Glomerular endothelial cell (primary cell): ENCODE measurements at regions not wholly inside any gene's neighbourhood (a gene's known extent, or its start where the extent isn't known, plus 50 kb on each side); places are given as distances from the start of the nearest gene placed in this dataset.

Experiments used
- DNase-seq: peaks from one replicate; pipeline ENCODE4 v3.0.0-alpha.2; 2011; ENCODE audit warnings: low read depth, low spot score; ENCODE audit errors: extremely low read depth

DNA sequence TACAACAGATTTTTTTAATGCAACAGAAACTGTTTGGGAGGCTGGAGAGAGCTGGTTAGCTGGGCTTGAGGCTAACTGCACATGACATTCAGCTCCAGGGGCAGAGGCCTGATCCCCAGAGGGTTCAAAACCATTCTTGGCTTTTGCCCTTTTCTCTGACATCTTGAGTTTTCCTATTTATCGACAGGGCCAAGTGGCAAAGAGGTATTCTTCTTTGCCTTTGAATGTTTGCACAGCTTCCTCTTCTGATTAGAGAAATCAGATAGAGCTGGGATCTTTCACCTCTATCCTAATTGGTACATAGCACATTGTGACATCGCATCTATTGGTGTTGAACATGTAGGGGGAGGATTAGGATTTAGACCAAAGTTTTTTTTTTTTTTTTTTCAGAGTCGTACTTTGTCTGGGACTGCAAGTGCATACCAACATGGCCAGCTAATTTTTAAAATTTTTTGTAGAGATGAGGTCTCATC is 143.7 kb downstream of the ACTBL2 start:
- DNase-seq = no peak

DNA sequence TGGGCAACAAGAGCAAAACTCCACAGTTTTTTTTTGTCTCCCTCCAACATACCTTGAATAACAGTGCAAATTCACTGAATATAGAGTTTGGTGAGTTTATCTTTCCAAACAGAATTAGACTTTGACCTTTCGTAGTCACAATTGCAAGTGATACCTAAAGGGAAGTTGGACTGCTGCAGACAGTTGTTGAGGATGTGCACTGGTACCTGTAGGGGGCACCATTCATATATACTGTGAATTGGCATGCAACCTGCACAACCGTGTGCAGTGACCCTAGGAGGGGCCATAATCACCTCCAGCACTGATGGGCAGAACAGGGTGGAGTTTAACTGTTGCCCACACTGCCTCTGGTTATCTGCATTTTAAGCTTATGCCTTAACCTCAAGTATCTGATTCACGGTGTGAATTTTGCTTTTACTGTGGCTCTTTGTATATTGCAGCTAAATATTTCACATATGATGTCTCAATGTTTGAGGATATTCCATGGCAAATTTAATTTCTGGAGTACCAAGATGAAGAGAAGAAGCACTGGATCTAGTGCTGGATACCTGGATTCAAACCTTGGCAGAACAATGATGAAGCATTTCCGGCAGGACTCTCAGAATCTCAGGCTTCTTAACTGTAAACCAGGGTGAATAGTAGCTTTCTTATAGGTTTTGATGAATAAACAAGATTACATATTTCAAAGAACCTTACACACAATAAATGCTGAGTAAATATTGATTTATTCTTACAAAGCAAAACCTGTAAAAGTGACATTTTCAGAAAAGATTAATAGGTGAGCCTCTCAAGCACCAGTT is 144.3 kb downstream of the ACTBL2 start:
- DNase-seq = no peak

DNA sequence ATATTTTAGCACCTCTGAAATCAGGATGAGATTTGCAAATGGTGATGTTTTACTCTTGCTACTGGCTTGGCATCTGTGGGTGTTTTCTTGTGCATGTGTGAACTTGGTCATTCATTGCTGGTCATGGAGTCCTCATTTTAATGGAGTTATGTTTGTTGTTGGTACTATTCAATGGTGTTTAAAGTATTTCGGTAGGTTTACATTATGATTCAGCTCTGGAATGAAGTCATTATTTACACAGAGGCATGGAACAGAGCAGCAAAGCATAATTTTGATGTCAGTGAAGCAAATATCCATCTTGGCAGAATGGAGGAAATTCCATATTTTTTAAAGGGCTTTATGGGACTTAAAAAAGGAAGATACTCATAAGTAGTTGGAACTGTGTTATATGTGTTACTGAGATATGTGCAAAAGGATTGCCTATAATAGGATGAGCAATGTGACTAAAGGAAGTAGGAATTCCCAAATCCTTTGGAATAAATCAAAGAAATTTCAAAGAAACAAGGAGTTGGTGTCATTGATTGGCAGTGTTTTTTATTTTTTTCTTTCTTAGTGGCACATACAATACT is 147.4 kb downstream of the ACTBL2 start:
- DNase-seq = no peak

DNA sequence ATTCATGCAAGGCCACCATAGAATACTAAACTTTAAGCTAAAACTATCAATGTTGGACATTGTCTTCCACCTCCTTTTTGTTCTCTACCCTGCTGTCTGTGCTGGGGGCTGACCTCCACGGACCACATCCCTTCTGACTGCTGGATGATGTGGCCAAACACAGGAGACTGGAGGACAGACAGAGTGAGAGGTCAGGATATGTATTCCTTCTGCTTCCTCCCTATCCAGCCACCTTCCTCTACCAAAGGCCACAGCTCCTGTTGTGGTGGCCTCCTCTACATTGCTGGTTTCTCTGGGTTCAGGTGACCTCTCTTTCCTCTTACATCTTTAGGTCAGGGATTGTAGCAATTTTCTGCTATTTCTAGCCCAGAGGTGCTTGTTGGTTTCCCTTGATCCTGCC is 148.1 kb downstream of the ACTBL2 start:
- DNase-seq = no peak

DNA sequence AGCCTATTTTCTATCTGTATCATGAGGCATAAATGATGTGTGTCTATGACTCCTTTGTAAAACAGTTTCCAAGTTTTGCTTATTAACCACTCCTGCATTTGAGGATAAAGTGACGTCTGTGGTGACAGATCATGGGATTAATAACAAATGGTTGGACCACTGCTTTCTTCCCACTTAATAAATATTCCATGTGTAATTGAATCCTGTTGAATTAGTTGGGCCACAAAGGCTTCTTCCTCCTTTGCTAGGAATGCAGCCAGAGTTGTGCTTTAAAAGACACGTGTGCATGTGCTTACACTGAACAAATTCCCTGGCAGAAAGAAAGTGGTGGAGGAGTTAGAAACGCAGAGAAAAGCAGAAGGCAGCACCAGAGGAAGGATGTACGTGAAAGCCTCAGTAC is 150.2 kb downstream of the ACTBL2 start:
- no peak for DNase-seq

DNA sequence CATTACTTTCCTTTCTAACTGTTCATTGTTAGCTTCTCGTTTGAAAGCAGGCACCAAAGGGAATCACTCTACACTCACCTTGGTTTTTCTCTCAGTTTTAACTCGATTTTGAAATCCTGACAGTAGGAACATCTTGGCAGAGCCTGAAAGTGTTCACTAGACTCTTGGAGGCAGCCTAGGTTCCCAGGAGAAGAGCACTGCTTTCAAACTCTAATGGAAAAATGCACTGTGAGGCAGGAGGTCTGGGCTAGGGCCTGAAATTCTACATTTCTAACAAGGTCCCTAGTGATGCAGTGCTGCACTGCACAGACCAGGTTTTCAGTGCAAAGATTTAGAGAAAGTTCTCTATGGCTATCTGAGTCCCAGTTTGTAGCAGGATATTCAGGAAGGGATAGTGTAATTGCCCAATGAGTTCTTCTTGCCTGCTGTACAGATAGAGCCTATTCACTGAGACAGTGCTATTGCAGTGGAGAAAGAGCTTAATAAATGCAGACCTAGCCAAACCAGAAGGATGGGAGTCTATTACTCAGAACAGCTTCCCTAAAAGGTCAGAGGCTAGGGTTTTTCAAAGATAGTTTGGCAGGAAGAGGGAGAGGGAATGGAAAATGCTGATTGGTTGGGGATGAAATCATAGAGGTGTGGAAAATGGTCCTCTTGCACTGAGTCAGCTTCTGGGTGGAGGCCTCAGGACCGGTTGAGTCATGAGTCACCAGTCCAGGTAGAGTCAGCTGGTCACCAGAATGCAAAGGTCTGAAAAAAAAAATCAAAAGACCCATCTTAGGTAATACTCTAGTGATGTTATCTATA is 153.9 kb downstream of the GPBP1 start:
- DNase-seq = no peak

DNA sequence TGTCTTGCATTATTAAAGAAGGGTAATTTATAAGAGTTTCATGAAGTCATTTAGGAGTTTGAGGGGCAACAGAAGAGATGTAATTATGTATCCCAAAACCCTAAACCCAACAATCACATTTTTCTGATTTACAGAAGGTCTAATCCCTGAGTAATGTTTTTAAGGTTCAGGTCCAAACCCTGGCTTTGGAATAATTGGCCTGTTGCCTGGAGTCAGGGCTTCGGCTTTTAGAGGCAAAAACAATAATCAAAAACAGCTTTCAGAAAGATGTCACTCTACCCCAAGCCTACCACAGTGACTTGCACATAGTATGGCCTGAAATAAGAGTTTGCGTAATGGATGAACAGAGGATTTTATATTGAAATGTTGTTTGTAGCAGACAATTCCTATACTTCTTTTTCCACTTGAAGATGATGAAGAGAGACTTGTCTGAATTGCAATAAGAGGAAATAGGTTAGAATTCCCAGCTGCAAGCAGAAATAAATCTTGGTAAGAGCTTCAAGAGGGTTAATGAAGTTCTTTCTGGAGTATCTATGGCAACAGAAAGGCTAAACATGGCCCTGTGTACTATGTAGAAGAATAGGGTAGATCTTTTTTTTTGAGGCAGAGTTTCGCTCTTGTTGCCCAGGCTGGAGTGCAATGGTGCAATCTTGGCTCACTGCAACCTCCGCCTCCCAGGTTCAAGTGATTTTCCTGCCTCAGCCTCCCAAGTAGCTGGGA is 152.0 kb downstream of the GPBP1 start:
- DNase-seq = no peak

DNA sequence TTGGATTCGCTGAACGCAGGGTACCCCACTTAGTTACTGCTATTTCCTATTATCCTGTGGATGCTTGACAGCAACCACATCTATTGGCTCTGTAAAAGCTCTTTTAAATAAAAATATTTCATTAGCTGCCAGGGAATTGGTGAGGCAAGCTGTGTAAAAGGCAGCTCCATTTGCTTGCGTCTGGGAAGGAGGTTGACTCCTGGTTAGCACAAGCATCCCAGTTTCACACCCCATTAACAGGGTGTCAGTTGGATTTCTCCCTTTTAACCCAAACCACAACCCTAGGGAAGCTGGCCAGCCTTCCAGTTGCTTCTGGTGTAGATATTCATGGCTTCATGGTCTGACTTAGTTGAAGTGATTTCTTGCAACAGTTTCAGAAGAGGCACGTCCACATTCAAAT is 151.0 kb downstream of the GPBP1 start:
- no peak for DNase-seq

DNA sequence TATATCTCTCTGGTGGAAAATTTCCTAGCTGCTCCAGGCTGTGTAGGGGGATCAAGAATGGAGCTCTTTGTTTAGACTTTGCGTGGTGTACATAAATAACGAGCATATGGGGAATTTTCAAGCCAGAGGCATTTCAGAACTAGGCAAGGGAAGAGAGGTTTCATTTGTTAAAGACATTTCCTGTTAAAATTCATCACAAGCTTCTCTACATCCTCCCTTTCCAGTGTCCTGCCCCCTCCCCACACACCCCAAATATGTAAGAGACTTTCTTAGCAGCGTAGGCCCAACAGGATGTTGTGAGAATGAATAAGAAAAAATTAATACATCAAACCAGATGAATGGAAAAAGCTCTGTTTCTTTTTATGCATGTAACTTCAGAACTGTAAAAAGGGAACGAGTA is 150.3 kb downstream of the GPBP1 start:
- no peak for DNase-seq

DNA sequence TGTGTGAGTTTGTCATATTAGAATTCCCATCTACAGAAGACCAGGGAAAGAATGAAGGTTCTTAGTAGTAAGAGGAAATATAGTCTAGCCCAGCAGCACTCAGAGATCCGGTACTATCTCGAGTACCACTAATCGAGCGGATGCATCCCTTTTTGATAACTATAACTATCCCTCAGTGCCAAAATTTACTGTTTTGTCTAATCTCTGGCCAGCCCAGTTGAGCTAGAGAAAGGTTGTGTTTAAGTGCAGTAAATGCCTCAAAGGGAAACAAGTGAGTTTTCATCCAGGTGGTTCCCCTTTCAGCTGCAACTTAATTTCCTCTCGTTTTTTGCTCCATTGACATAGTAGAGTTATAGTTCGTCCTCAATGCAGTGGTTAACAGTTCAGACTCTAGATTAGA is 146.7 kb downstream of the GPBP1 start:
- DNase-seq = no peak

DNA sequence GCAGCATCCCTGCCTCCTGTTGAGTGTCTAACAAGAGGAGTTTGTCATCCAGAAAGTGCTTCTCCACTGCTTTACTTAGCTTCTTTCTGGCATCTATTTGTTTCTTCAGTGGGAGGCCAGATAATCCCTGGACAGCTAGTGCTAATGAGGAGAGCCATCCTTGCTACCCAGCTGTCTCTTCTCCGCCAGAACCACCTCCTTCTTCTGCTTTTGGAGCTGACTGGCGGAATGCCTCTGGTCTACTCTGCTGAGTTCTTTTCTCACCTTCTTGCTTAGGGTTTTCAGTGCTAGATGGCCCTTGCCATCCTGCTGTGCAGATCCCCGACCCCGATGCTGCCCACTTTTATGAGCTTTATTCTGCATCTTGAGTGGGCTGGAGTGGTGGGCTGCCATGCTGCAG is 145.8 kb downstream of the GPBP1 start:
- no peak for DNase-seq

DNA sequence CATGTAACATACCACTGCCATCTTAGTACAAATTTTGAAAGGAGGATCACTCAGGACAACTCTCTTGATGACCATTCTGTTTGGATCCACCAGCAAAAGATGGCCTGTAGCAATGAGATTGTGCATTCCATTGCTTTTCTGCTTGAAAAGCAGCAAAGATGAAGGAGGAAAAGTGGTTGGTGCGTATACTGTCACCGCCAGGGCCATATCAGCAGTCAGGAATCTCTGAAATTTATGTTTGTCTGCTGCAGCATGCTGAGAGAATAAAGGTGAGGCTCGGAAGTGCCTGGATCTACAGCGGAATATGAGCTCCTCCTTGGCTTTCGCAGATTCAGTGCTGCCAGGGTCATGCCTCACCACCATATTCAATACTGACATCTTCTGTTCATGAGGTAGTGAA is 144.4 kb downstream of the GPBP1 start:
- DNase-seq = no peak

DNA sequence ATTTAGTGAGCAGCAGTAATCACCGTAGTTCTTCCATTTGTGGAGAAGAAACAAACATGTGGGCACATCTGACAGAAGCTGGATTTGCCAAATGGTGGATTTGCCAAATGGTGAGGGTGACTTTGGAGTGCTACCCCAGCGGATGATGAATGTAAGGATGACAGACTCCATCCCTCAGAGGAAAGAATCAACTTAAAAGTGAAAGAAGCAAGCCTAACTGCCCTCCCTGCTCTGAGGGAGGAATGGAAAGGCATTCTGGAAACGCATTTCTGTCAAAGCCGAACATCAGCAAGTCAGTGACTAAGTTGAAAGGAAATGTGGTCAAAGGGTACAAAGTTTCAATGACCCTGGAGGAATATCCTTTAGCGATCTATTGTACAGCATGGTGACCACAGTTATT is 143.5 kb downstream of the GPBP1 start:
- no peak for DNase-seq

DNA sequence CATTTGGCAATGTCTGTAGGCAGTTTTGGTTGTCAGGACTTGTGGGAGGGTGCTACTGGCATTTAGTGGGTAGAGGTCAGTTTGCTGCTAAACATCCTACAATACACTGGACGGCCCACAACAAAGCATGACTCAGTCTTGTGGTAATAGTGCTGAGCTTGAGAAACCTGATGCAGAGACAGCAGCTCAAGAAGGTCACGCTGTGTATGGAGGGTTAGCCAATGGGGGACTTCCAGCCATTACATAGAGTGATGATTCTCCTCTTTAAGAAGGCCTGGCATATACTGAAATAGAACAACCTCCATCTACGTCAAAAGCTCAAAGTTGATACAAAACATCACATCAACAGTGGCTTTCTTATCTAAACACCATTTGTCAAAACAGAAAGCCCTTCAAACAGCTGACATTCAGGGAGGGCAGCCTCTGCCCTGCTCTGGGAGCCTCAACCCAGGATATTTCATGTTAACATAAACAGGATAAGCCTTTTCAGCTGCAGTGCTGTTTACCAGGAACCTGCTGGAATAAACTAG is 143.0 kb downstream of the GPBP1 start:
- no peak for DNase-seq

DNA sequence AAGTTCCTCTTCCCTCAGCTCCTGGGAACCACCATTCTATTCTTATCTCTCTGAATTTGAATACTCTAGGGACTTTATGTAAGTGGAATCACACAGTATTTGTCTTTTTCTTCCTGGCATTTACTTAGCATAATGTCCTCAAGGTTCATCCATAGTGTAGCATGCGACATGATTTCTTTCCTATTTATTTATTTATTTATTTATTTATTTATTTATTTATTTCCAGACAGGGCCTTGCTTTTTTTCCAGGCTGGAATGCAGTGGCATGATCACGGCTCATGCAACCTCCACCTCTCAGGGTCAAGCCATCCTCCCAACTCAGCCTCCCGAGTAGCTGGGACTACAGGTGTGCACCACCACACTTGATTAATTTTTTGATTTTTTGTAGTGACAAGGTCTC is 142.1 kb downstream of the GPBP1 start:
- DNase-seq = no peak
